A673 (cell line): ENCODE measurements at regions not wholly inside any gene's neighbourhood (a gene's known extent, or its start where the extent isn't known, plus 50 kb on each side); places are given as distances from the start of the nearest gene placed in this dataset.

ENCODE experiments used
- EZH2 ChIP-seq: fragments of 200-600 bp; sonication (generic); IDR thresholded peaks from 2 replicates; pipeline ENCODE4 v1.6.1; 2017; ENCODE audit warnings: borderline replicate concordance, low read depth, mild to moderate bottlenecking, mixed read lengths, antibody characterized with exemption, low read length; ENCODE audit not compliant: poor library complexity, severe bottlenecking
- TF ChIP-seq, protein P1 (sequence below): fragments of 300-800, 200-600 bp; sonication (generic); conservative IDR thresholded peaks from 2 replicates; pipeline ENCODE4 v1.5.1; 2017; ENCODE audit warnings: low read depth, mild to moderate bottlenecking, antibody characterized with exemption, low read length, moderate library complexity, mixed read lengths

DNA sequence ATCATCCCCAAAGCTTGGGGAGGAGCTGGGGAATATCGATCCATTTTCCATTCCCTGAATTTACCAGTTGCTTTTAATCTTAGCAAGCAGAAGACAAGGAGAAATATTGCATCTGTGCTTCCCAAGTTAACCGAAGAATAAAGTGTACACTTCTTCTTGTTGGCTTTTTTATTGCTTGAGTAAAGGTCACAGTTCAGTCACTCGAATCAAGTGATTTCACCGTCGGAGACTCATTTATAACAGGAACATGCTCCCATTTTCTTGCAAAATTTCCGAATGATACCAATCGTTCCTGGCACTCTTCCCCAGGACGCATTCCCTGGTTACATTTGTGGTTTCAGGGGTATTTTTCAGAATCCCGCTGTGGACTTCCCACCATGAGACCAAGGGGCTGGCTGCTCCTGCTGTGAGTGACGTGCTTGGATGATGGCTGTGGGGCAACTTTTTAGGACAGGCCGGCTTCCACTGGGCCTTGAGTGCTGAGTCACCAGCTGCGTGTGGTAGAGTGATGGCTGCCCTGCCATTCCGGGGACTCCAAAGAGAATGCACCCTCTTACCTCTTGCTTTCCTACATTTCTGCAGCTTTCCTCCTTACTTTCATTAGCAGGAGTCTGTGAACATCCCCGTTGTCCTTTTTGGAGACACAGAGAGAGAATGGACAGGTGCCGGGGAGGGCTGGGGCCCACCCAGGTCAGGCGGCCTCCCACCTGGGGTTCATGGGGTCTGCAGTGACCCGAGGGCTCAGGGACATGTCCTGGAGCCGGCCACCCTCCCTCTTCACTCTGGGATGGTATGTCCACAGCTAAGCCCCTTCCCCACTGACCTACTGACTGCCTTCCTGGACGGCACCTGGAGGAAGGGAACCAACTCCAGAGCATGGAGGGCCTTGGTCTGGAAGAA lies 60.7 kb upstream of the HDAC4 start:
- TF ChIP-seq, protein P1, sequence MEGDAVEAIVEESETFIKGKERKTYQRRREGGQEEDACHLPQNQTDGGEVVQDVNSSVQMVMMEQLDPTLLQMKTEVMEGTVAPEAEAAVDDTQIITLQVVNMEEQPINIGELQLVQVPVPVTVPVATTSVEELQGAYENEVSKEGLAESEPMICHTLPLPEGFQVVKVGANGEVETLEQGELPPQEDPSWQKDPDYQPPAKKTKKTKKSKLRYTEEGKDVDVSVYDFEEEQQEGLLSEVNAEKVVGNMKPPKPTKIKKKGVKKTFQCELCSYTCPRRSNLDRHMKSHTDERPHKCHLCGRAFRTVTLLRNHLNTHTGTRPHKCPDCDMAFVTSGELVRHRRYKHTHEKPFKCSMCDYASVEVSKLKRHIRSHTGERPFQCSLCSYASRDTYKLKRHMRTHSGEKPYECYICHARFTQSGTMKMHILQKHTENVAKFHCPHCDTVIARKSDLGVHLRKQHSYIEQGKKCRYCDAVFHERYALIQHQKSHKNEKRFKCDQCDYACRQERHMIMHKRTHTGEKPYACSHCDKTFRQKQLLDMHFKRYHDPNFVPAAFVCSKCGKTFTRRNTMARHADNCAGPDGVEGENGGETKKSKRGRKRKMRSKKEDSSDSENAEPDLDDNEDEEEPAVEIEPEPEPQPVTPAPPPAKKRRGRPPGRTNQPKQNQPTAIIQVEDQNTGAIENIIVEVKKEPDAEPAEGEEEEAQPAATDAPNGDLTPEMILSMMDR, result no peak
- TF ChIP-seq EZH2, result no peak
